H9 (cell line): ENCODE measurements at regions not wholly inside any gene's neighbourhood (a gene's known extent, or its start where the extent isn't known, plus 50 kb on each side); places are given as distances from the start of the nearest gene placed in this dataset.

Source experiments
- DNase-seq: peaks from one replicate; pipeline ENCODE4 v3.0.0-alpha.2; 2017
- H2AFZ ChIP-seq: one replicate; pipeline ENCODE4 v1.6.1; 2013; ENCODE audit warnings: mild to moderate bottlenecking, low read length, control low read depth, moderate library complexity
- H2AK5ac ChIP-seq: 2 replicates; pipeline ENCODE4 v1.6.1; 2013; ENCODE audit warnings: low read length, control low read depth, mixed read lengths; ENCODE audit not compliant: insufficient read length
- H2BK120ac ChIP-seq: one replicate; pipeline ENCODE4 v1.6.1; 2013; ENCODE audit warnings: low read depth, mild to moderate bottlenecking, low read length, control low read depth, inconsistent platforms; ENCODE audit not compliant: poor library complexity, severe bottlenecking
- H2BK12ac ChIP-seq: 2 replicates; pipeline ENCODE4 v1.6.1; 2013; ENCODE audit warnings: low read length, control low read depth, mixed read lengths, low read depth; ENCODE audit not compliant: insufficient read length
- H2BK15ac ChIP-seq: 2 replicates; pipeline ENCODE4 v1.6.1; 2013; ENCODE audit warnings: low read depth, low read length, control low read depth
- H2BK20ac ChIP-seq: one replicate; pipeline ENCODE4 v1.6.1; 2013; ENCODE audit warnings: low read depth, mild to moderate bottlenecking, low read length, control low read depth, inconsistent platforms; ENCODE audit not compliant: poor library complexity, severe bottlenecking
- H2BK5ac ChIP-seq: 2 replicates; pipeline ENCODE4 v1.6.1; 2013; ENCODE audit warnings: low read length, control low read depth, mixed read lengths; ENCODE audit not compliant: insufficient read length
- H3K14ac ChIP-seq: 2 replicates; pipeline ENCODE4 v1.6.1; 2013; ENCODE audit warnings: low read length, control low read depth; ENCODE audit not compliant: insufficient read depth
- H3K18ac ChIP-seq: 2 replicates; pipeline ENCODE4 v1.6.1; 2013; ENCODE audit warnings: low read depth, mild to moderate bottlenecking, mixed read lengths, low read length, control low read depth; ENCODE audit not compliant: insufficient read length
- H3K23ac ChIP-seq: 2 replicates; pipeline ENCODE4 v1.6.1; 2013; ENCODE audit warnings: low read length, control low read depth, mixed read lengths, low read depth; ENCODE audit not compliant: insufficient read length
- H3K23me2 ChIP-seq: 2 replicates; pipeline ENCODE4 v1.6.1; 2013; ENCODE audit warnings: low read depth, mild to moderate bottlenecking, mixed read lengths, low read length, control low read depth; ENCODE audit not compliant: insufficient read length, poor library complexity, severe bottlenecking
- H3K27ac ChIP-seq: 2 replicates; pipeline ENCODE4 v1.5.1; 2013; ENCODE audit warnings: low read length, control low read depth, mixed read lengths, low read depth; ENCODE audit not compliant: insufficient read length
- H3K27me3 ChIP-seq: 2 replicates; pipeline ENCODE4 v1.6.1; 2013; ENCODE audit warnings: low read length, control low read depth, inconsistent platforms; ENCODE audit not compliant: insufficient read depth
- H3K4ac ChIP-seq: 2 replicates; pipeline ENCODE4 v1.6.1; 2013; ENCODE audit warnings: low read depth, mild to moderate bottlenecking, control low read depth, inconsistent platforms, low read length, moderate library complexity
- H3K4me1 ChIP-seq: 2 replicates; pipeline ENCODE4 v1.6.1; 2013; ENCODE audit warnings: low read length, control low read depth, inconsistent platforms; ENCODE audit not compliant: insufficient read depth
- H3K4me2 ChIP-seq: 2 replicates; pipeline ENCODE4 v1.6.1; 2013; ENCODE audit warnings: low read length, control low read depth, mixed read lengths; ENCODE audit not compliant: insufficient read length, insufficient read depth
- H3K56ac ChIP-seq: 2 replicates; pipeline ENCODE4 v1.6.1; 2013; ENCODE audit warnings: low read depth, mild to moderate bottlenecking, mixed read lengths, low read length, control low read depth; ENCODE audit not compliant: insufficient read length
- H3K79me1 ChIP-seq: 2 replicates; pipeline ENCODE4 v1.6.1; 2013; ENCODE audit warnings: low read depth, mild to moderate bottlenecking, moderate library complexity, low read length, control low read depth, inconsistent platforms; ENCODE audit not compliant: insufficient read depth, poor library complexity, severe bottlenecking
- H3K79me2 ChIP-seq: 2 replicates; pipeline ENCODE4 v1.6.1; 2013; ENCODE audit warnings: low read length, control low read depth, inconsistent platforms; ENCODE audit not compliant: insufficient read depth
- H3K9ac ChIP-seq: 2 replicates; pipeline ENCODE4 v1.6.1; 2013; ENCODE audit warnings: low read length, control low read depth, mixed read lengths; ENCODE audit not compliant: insufficient read length; ENCODE audit errors: extremely low read depth
- H3K9me3 ChIP-seq: one replicate; pipeline ENCODE4 v1.6.1; 2013; ENCODE audit warnings: low read depth, low read length, inconsistent platforms; ENCODE audit not compliant: control insufficient read depth
- H3T11ph ChIP-seq: one replicate; pipeline ENCODE4 v1.6.1; 2013; ENCODE audit warnings: mild to moderate bottlenecking, low read length, control low read depth, inconsistent platforms
- H4K20me1 ChIP-seq: one replicate; pipeline ENCODE4 v1.6.1; 2013; ENCODE audit not compliant: control insufficient read depth, insufficient read length, insufficient read depth
- H4K5ac ChIP-seq: 2 replicates; pipeline ENCODE4 v1.6.1; 2013; ENCODE audit warnings: low read depth, mild to moderate bottlenecking, mixed read lengths, low read length, control low read depth; ENCODE audit not compliant: insufficient read length
- H4K8ac ChIP-seq: replicated peaks from 2 replicates; pipeline ENCODE4 v1.6.1; 2013; ENCODE audit warnings: low read length, control low read depth, mixed read lengths, low read depth; ENCODE audit not compliant: insufficient read length
- H4K91ac ChIP-seq: 2 replicates; pipeline ENCODE4 v1.6.1; 2013; ENCODE audit warnings: low read depth, mild to moderate bottlenecking, moderate library complexity, mixed read lengths, low read length, control low read depth; ENCODE audit not compliant: insufficient read length
- H3K27ac Mint-ChIP-seq, 3 experiments: 2 replicates in 2 of 3; 3 replicates in 1 of 3; pipeline ENCODE4 v1.8.0; 2020 to 2021; ENCODE audit warnings: mixed read lengths in 3 of 3, mild to moderate bottlenecking in 1 of 3, moderate library complexity in 1 of 3
- H3K27me3 Mint-ChIP-seq: 2 replicates; pipeline ENCODE4 v1.8.0; 2021; ENCODE audit warnings: low read depth, mild to moderate bottlenecking, moderate library complexity, mixed read lengths
- H3K36me3 Mint-ChIP-seq, 3 experiments: 2 replicates in 2 of 3; 3 replicates in 1 of 3; pipeline ENCODE4 v1.8.0; 2020 to 2021; ENCODE audit warnings: low read depth in 3 of 3, mixed read lengths in 3 of 3; ENCODE audit not compliant: insufficient read depth in 1 of 3
- H3K4me1 Mint-ChIP-seq, 2 experiments: 2 replicates each; pipeline ENCODE4 v1.8.0; 2020; ENCODE audit warnings: mixed read lengths in 2 of 2
- H3K4me3 Mint-ChIP-seq, 2 experiments: 2 replicates in 1 of 2; 3 replicates in 1 of 2; pipeline ENCODE4 v1.8.0; 2020 to 2021; ENCODE audit warnings: mild to moderate bottlenecking in 2 of 2, mixed read lengths in 2 of 2, moderate library complexity in 1 of 2
- H3K9me3 Mint-ChIP-seq, 2 experiments: 2 replicates in 1 of 2; 3 replicates in 1 of 2; pipeline ENCODE4 v1.8.0; 2020; ENCODE audit warnings: mild to moderate bottlenecking in 2 of 2, mixed read lengths in 2 of 2, moderate library complexity in 1 of 2
- CTCF ChIP-seq: fragments of 200-600 bp; sonication (generic); conservative IDR thresholded peaks from 3 replicates; pipeline ENCODE4 v1.8.0; 2021; ENCODE audit warnings: antibody characterized with exemption, mild to moderate bottlenecking
- WGBS: extraction: QIAGEN DNeasy Blood & Tissue Kit; methylation state at CpG from one replicate; pipeline ENCODE4 v1.1.7; 2013; ENCODE audit warnings: missing lambda C conversion rate, low lambda C conversion rate, mixed read lengths; ENCODE audit not compliant: insufficient read length; ENCODE audit errors: extremely low coverage; 5-methylcytosine and 5-hydroxymethylcytosine counted together

GRCh38 chr2:100692381-100692780 is 127.6 kb upstream of the NPAS2 start:
- Histone ChIP-seq H3K4me1 (peaks cover 2% of the 10 kb centered on the region; the same call in 1 of the 2 replicates), H2AK5ac (no peak overlapping the region), H4K91ac (no peak overlapping the region), H2BK12ac (no peak overlapping the region), H4K5ac (no peak overlapping the region), H3K79me1 (no peaks in the 10 kb centered on the region), H3K27me3 (no peaks in the 10 kb centered on the region), H2BK15ac (no peak overlapping the region), H2AFZ (no peak overlapping the region), H3T11ph (no peak overlapping the region), H3K4me2 (no peak overlapping the region), H3K56ac (no peak overlapping the region), H2BK20ac (no peak overlapping the region), H3K23me2 (no peaks in the 10 kb centered on the region), H3K9me3 (no peaks in the 10 kb centered on the region), H3K9ac (no peak overlapping the region), H4K8ac (no peak overlapping the region), H3K27ac (no peak overlapping the region), H2BK5ac (no peak overlapping the region), H4K20me1 (no peaks in the 10 kb centered on the region), H3K18ac (no peak overlapping the region), H3K23ac (no peak overlapping the region), H2BK120ac (no peak overlapping the region), H3K14ac (no peak overlapping the region), H3K4ac (no peak overlapping the region), H3K79me2 (no peaks in the 10 kb centered on the region)
- no peak overlapping the region for H3K4me3 Mint-ChIP-seq
- H3K27ac Mint-ChIP-seq, result no peak overlapping the region
- H3K27me3 Mint-ChIP-seq, result no peaks in the 10 kb centered on the region
- no peak for TF ChIP-seq CTCF
- no CpG with 5 or more reads among the region's 5 CpGs for WGBS
- H3K36me3 Mint-ChIP-seq, result peaks cover 0 to 4% (median 3%) of the 10 kb centered on the region in 3 experiments; a peak in 1 of 7 replicates
- no peak for DNase-seq
- H3K4me1 Mint-ChIP-seq, result peaks cover 7 to 11% of the 10 kb centered on the region in 2 experiments
- H3K9me3 Mint-ChIP-seq, result peaks cover 10 to 17% of the 10 kb centered on the region in 2 experiments
